Activated T-cell treated with anti-CD3 and anti-CD28 coated beads, Interleukin-2, amount 50 U/mL, for 72 hours (primary cell): ENCODE measurements at regions not wholly inside any gene's neighbourhood (a gene's known extent, or its start where the extent isn't known, plus 50 kb on each side); places are given as distances from the start of the nearest gene placed in this dataset.
A peak's percentile ranks its signal among the peaks of the same experiment; 100 is the strongest.

Experiments used
- ATAC-seq, 2 donors: fragments of 150-1000 bp; cut with Tn5 transposase; replicated peaks in 1 of 2; 2 replicates each; pipeline ENCODE4 v1.10.0; 2021; ENCODE audit warnings: moderate library complexity in 2 of 2, mild to moderate bottlenecking in 1 of 2
- DNase-seq, 2 donors: peaks; one replicate each; pipeline ENCODE4 v3.0.0; 2021 to 2022; ENCODE audit warnings: mixed read lengths in 1 of 2
- H3K27ac Mint-ChIP-seq: one replicate; pipeline ENCODE4 v1.8.0; 2022; ENCODE audit warnings: mild to moderate bottlenecking, moderate library complexity, mixed read lengths
- H3K27me3 Mint-ChIP-seq: one replicate; pipeline ENCODE4 v1.8.0; 2022; ENCODE audit warnings: low read depth, mixed read lengths
- H3K36me3 Mint-ChIP-seq, 2 donors: one replicate each; pipeline ENCODE4 v1.8.0; 2022; ENCODE audit warnings: mixed read lengths in 2 of 2, mild to moderate bottlenecking in 1 of 2; ENCODE audit not compliant: insufficient read depth in 2 of 2
- H3K4me1 Mint-ChIP-seq: one replicate; pipeline ENCODE4 v1.8.0; 2022; ENCODE audit warnings: low read depth, mixed read lengths
- H3K4me3 Mint-ChIP-seq, 2 donors: one replicate each; pipeline ENCODE4 v1.8.0; 2022; ENCODE audit warnings: mild to moderate bottlenecking in 2 of 2, mixed read lengths in 2 of 2, moderate library complexity in 2 of 2
- H3K9me3 Mint-ChIP-seq, 2 donors: one replicate each; pipeline ENCODE4 v1.8.0; 2022; ENCODE audit warnings: mixed read lengths in 2 of 2

- DNase-seq (no peak), ATAC-seq (no peak)
- H3K9me3 Mint-ChIP-seq: no peaks in the 10 kb centered on the region
- no peaks in the 10 kb centered on the region for H3K4me1 Mint-ChIP-seq
- H3K36me3 Mint-ChIP-seq: no peaks in the 10 kb centered on the region
- H3K4me3 Mint-ChIP-seq: no peak overlapping the region
- H3K27me3 Mint-ChIP-seq: no peaks in the 10 kb centered on the region
- no peak overlapping the region for H3K27ac Mint-ChIP-seq
These were observed 66.7 kb upstream of the EZH2 start for GRCh38 chr7:148950806-148951205.

- H3K4me1 Mint-ChIP-seq: peaks cover 13% of the 10 kb centered on the region
- H3K27ac Mint-ChIP-seq: no peak overlapping the region
- DNase-seq (no peak), ATAC-seq (no peak)
- no peaks in the 10 kb centered on the region for H3K9me3 Mint-ChIP-seq
- H3K36me3 Mint-ChIP-seq: peaks cover 0 to 2% of the 10 kb centered on the region in 2 donors
- H3K27me3 Mint-ChIP-seq: no peaks in the 10 kb centered on the region
- no peak overlapping the region for H3K4me3 Mint-ChIP-seq
These were observed 61.1 kb upstream of the EZH2 start for GRCh38 chr7:148944935-148945934.

- no peaks in the 10 kb centered on the region for H3K27me3 Mint-ChIP-seq
- peak overlapping the region; percentile 100 for H3K27ac Mint-ChIP-seq
- H3K4me1 Mint-ChIP-seq: peaks cover 33% of the 10 kb centered on the region
- ATAC-seq: peak; percentile 68 to 72
- peak overlapping the region; percentile 96 to 97 for H3K4me3 Mint-ChIP-seq
- peaks cover 0 to 2% of the 10 kb centered on the region in 2 donors for H3K36me3 Mint-ChIP-seq
- H3K9me3 Mint-ChIP-seq: no peaks in the 10 kb centered on the region
- peak; percentile 75 to 79 for DNase-seq
These were observed 57.6 kb upstream of the EZH2 start for GRCh38 chr7:148941598-148942275.

GRCh38 chr7:148940702-148941597 lies 56.9 kb upstream of the EZH2 start:
- Mint-ChIP-seq H3K4me3 (peak overlapping the region; percentile 96 to 97), H3K4me1 (peaks cover 33% of the 10 kb centered on the region), H3K36me3 (peaks cover 0 to 2% of the 10 kb centered on the region in 2 donors), H3K9me3 (no peaks in the 10 kb centered on the region), H3K27me3 (no peaks in the 10 kb centered on the region), H3K27ac (peak overlapping the region; percentile 100)
- ATAC-seq (peak; percentile 73 to 74), DNase-seq (peak; percentile 72 to 73)

- peak; percentile 63 to 65 for ATAC-seq
- peaks cover 2 to 3% of the 10 kb centered on the region in 2 donors for H3K36me3 Mint-ChIP-seq
- peaks cover 35% of the 10 kb centered on the region for H3K4me1 Mint-ChIP-seq
- peak overlapping the region; percentile 100 for H3K27ac Mint-ChIP-seq
- H3K9me3 Mint-ChIP-seq: no peaks in the 10 kb centered on the region
- H3K27me3 Mint-ChIP-seq: no peaks in the 10 kb centered on the region
- no peak for DNase-seq
- H3K4me3 Mint-ChIP-seq: peak overlapping the region; percentile 50 to 96
These were observed 55.2 kb upstream of the EZH2 start for GRCh38 chr7:148939128-148939755.

GRCh38 chr7:148935451-148935850 lies 51.4 kb upstream of the EZH2 start:
- Mint-ChIP-seq H3K27ac (no peak overlapping the region), H3K4me3 (no peak overlapping the region), H3K4me1 (peaks cover 42% of the 10 kb centered on the region), H3K36me3 (peaks cover 0 to 3% of the 10 kb centered on the region in 2 donors), H3K9me3 (no peaks in the 10 kb centered on the region), H3K27me3 (no peaks in the 10 kb centered on the region)
- DNase-seq (no peak), ATAC-seq (no peak)
